Mucosa of descending colon (tissue), 3 donors: ENCODE measurements at regions not wholly inside any gene's neighbourhood (a gene's known extent, or its start where the extent isn't known, plus 50 kb on each side); places are given as distances from the start of the nearest gene placed in this dataset.

ENCODE experiments used
- ATAC-seq: fragments of 200-7000 bp; cut with Tn5 transposase; one replicate; pipeline ENCODE4 v1.9.1; 2020; ENCODE audit warnings: mild to moderate bottlenecking, moderate library complexity
- DNase-seq, 3 donors: peaks; one replicate each; pipeline ENCODE4 v3.0.0-alpha.2; 2020
- H3K36me3 ChIP-seq: fragments of 200-600 bp; one replicate; pipeline ENCODE4 v1.8.0; 2021; ENCODE audit warnings: low read depth, mild to moderate bottlenecking
- H3K4me1 ChIP-seq: fragments of 200-600 bp; one replicate; pipeline ENCODE4 v1.8.0; 2021; ENCODE audit warnings: low read depth, mild to moderate bottlenecking
- H3K4me3 ChIP-seq: fragments of 200-600 bp; one replicate; pipeline ENCODE4 v1.8.0; 2021; ENCODE audit warnings: mild to moderate bottlenecking
- H3K9me3 ChIP-seq: fragments of 200-600 bp; one replicate; pipeline ENCODE4 v1.8.0; 2021; ENCODE audit warnings: mild to moderate bottlenecking
- CTCF ChIP-seq: fragments of 200-600 bp; IDR thresholded peaks from one replicate; pipeline ENCODE4 v1.8.0; 2022; ENCODE audit warnings: antibody characterized with exemption, mild to moderate bottlenecking
- intact Hi-C, 2 donors: fragments of 100-400 bp; cut with DNase I in 1 of 2; cut with micrococcal nuclease in 1 of 2; formaldehyde crosslinking; loops; one replicate each; pipeline versions ENCODE4 v1.11.0 to v1.11.1; 2022; cut with DNase I, micrococcal nuclease
- donor health status: DM: no; HTN: no; CAD: no; lungs with moderate emphysema.
- donor health status: DM: no; HTN: no; CAD: no.
- donor health status: DM: no; HTN: yes; CAD: no.

- TF ChIP-seq CTCF = no peak
- Histone ChIP-seq H3K9me3 (peaks cover 26% of the 10 kb centered on the region), H3K4me1 (no peaks in the 10 kb centered on the region), H3K4me3 (no peak overlapping the region), H3K36me3 (no peaks in the 10 kb centered on the region)
- ATAC-seq (no peak), DNase-seq (no peak)
- intact Hi-C loops = no loop called here
Measured at GRCh38 chr12:87169010-87169409, 860.2 kb downstream of the C12orf50 start.

GRCh38 chr12:87165733-87166375, 863.3 kb downstream of the C12orf50 start:
- DNase-seq (no peak), ATAC-seq (no peak)
- H3K9me3 ChIP-seq = peaks cover 17% of the 10 kb centered on the region
- no peak overlapping the region for H3K4me3 ChIP-seq
- TF ChIP-seq CTCF = no peak
- H3K4me1 ChIP-seq = no peaks in the 10 kb centered on the region
- intact Hi-C loops = no loop called here
- no peaks in the 10 kb centered on the region for H3K36me3 ChIP-seq

GRCh38 chr12:87163122-87163521, 866.1 kb downstream of the C12orf50 start:
- DNase-seq (no peak), ATAC-seq (no peak)
- TF ChIP-seq CTCF = no peak
- H3K4me1 ChIP-seq = no peaks in the 10 kb centered on the region
- no peak overlapping the region for H3K4me3 ChIP-seq
- no peaks in the 10 kb centered on the region for H3K36me3 ChIP-seq
- peaks cover 17% of the 10 kb centered on the region for H3K9me3 ChIP-seq
- intact Hi-C loops = no loop called here

- H3K9me3 ChIP-seq = peaks cover 8% of the 10 kb centered on the region
- intact Hi-C loops = no loop called here
- ATAC-seq = no peak
Measured at GRCh38 chr12:87160848-87161601, 868.2 kb downstream of the C12orf50 start.

GRCh38 chr12:87157791-87158190, 871.4 kb downstream of the C12orf50 start:
- TF ChIP-seq CTCF = no peak
- no peaks in the 10 kb centered on the region for H3K4me1 ChIP-seq
- intact Hi-C loops = no loop called here

More at GRCh38 chr12:87160848-87161601, 868.2 kb downstream of the C12orf50 start:
- Histone ChIP-seq H3K4me3 (no peak overlapping the region), H3K36me3 (no peaks in the 10 kb centered on the region), H3K4me1 (no peaks in the 10 kb centered on the region)
- DNase-seq = no peak
- TF ChIP-seq CTCF = no peak

More at GRCh38 chr12:87157791-87158190, 871.4 kb downstream of the C12orf50 start:
- no peaks in the 10 kb centered on the region for H3K9me3 ChIP-seq
- no peak overlapping the region for H3K4me3 ChIP-seq
- no peaks in the 10 kb centered on the region for H3K36me3 ChIP-seq
- ATAC-seq = no peak
- no peak for DNase-seq
